LNCAP (cell line): ENCODE measurements at regions not wholly inside any gene's neighbourhood (a gene's known extent, or its start where the extent isn't known, plus 50 kb on each side); places are given as distances from the start of the nearest gene placed in this dataset.

Experiments used
- CTCF ChIP-seq: fragments of 450-650 bp; IDR thresholded peaks from 2 replicates; pipeline ENCODE4 v1.5.1; 2017; ENCODE audit warnings: mild to moderate bottlenecking

GRCh38 chr5:2110137-2110933 lies 227.6 kb upstream of the IRX4 start:
- TF ChIP-seq CTCF: no peak

GRCh38 chr5:2109566-2109965 lies 226.8 kb upstream of the IRX4 start:
- TF ChIP-seq CTCF: no peak

GRCh38 chr5:2106721-2107120 lies 224.0 kb upstream of the IRX4 start:
- no peak for TF ChIP-seq CTCF

- TF ChIP-seq CTCF: no peak
Measured at GRCh38 chr5:2105141-2105540, 222.4 kb upstream of the IRX4 start.

GRCh38 chr5:2103940-2104339 lies 221.2 kb upstream of the IRX4 start:
- TF ChIP-seq CTCF: no peak

- no peak for TF ChIP-seq CTCF
Measured at GRCh38 chr5:2102819-2103776, 220.4 kb upstream of the IRX4 start.

- TF ChIP-seq CTCF: no peak
Measured at GRCh38 chr5:2101685-2102084, 219.0 kb upstream of the IRX4 start.
